A673 (cell line): ENCODE measurements at regions not wholly inside any gene's neighbourhood (a gene's known extent, or its start where the extent isn't known, plus 50 kb on each side); places are given as distances from the start of the nearest gene placed in this dataset.
"Not testable (repeated sequence)": the region's sequence is repeated elsewhere in the genome, so short reads cannot be mapped to it uniquely, and the experiment has no call there.

ENCODE experiments used
- CTCF ChIP-seq: fragments of 300-800, 200-600 bp; sonication (generic); conservative IDR thresholded peaks from 2 replicates; pipeline ENCODE4 v1.5.1; 2017; ENCODE audit warnings: low read depth, mild to moderate bottlenecking, antibody characterized with exemption, low read length, moderate library complexity, mixed read lengths
- EZH2 ChIP-seq: fragments of 200-600 bp; sonication (generic); IDR thresholded peaks from 2 replicates; pipeline ENCODE4 v1.6.1; 2017; ENCODE audit warnings: borderline replicate concordance, low read depth, mild to moderate bottlenecking, mixed read lengths, antibody characterized with exemption, low read length; ENCODE audit not compliant: poor library complexity, severe bottlenecking

GRCh38 chr4:3636020-3636419 lies 103.8 kb upstream of the LRPAP1 start:
- TF ChIP-seq CTCF, EZH2: not testable (repeated sequence)
